Nephron progenitor cell (in vitro differentiated cells): ENCODE measurements at regions not wholly inside any gene's neighbourhood (a gene's known extent, or its start where the extent isn't known, plus 50 kb on each side); places are given as distances from the start of the nearest gene placed in this dataset.

Experiments used
- DNase-seq: peaks from one replicate; pipeline ENCODE4 v3.0.0; 2021
- H3K27ac Mint-ChIP-seq: 2 replicates; pipeline ENCODE4 v1.8.0; 2021; ENCODE audit warnings: mild to moderate bottlenecking, moderate library complexity, mixed read lengths
- H3K27me3 Mint-ChIP-seq: 2 replicates; pipeline ENCODE4 v1.8.0; 2021; ENCODE audit warnings: mild to moderate bottlenecking, low read depth, mixed read lengths; ENCODE audit not compliant: poor library complexity
- H3K36me3 Mint-ChIP-seq: 2 replicates; pipeline ENCODE4 v1.8.0; 2021; ENCODE audit warnings: low read depth, mixed read lengths
- H3K4me1 Mint-ChIP-seq: 2 replicates; pipeline ENCODE4 v1.8.0; 2021; ENCODE audit warnings: mixed read lengths
- H3K4me3 Mint-ChIP-seq: 2 replicates; pipeline ENCODE4 v1.8.0; 2021; ENCODE audit warnings: mild to moderate bottlenecking, moderate library complexity, mixed read lengths
- H3K9me3 Mint-ChIP-seq: 2 replicates; pipeline ENCODE4 v1.8.0; 2021; ENCODE audit warnings: mild to moderate bottlenecking, moderate library complexity, mixed read lengths
- TF ChIP-seq, protein P1 (sequence below): fragments of 200-600 bp; sonication (generic); IDR thresholded peaks from 2 replicates; pipeline ENCODE4 v1.5.0; 2021; ENCODE audit warnings: antibody characterized with exemption

DNA sequence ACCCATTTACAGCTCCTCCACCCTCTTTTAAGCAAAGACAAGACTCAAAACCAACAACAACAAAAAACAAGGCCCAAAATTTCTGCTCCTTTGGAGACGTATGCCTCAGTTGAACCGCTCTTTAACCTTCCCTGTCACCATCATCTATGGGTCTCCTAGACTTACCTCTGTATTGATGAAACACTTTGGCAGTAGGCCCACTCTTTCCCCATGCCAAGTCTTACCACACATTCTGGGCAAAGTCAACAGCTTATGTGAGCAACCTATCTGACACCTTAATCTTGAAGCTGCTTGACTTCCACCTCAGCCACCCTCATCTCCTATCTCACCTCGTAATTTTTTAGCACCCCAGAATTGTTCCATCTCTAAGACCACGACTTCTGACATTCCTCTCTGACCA, 99.7 kb upstream of the CXorf66 start:
- no peaks in the 10 kb centered on the region for H3K36me3 Mint-ChIP-seq
- H3K27ac Mint-ChIP-seq: no peak overlapping the region
- H3K4me1 Mint-ChIP-seq: no peaks in the 10 kb centered on the region
- no peak for DNase-seq
- H3K9me3 Mint-ChIP-seq: no peaks in the 10 kb centered on the region
- TF ChIP-seq, protein P1, sequence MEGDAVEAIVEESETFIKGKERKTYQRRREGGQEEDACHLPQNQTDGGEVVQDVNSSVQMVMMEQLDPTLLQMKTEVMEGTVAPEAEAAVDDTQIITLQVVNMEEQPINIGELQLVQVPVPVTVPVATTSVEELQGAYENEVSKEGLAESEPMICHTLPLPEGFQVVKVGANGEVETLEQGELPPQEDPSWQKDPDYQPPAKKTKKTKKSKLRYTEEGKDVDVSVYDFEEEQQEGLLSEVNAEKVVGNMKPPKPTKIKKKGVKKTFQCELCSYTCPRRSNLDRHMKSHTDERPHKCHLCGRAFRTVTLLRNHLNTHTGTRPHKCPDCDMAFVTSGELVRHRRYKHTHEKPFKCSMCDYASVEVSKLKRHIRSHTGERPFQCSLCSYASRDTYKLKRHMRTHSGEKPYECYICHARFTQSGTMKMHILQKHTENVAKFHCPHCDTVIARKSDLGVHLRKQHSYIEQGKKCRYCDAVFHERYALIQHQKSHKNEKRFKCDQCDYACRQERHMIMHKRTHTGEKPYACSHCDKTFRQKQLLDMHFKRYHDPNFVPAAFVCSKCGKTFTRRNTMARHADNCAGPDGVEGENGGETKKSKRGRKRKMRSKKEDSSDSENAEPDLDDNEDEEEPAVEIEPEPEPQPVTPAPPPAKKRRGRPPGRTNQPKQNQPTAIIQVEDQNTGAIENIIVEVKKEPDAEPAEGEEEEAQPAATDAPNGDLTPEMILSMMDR: no peak
- H3K4me3 Mint-ChIP-seq: no peak overlapping the region
- no peaks in the 10 kb centered on the region for H3K27me3 Mint-ChIP-seq

DNA sequence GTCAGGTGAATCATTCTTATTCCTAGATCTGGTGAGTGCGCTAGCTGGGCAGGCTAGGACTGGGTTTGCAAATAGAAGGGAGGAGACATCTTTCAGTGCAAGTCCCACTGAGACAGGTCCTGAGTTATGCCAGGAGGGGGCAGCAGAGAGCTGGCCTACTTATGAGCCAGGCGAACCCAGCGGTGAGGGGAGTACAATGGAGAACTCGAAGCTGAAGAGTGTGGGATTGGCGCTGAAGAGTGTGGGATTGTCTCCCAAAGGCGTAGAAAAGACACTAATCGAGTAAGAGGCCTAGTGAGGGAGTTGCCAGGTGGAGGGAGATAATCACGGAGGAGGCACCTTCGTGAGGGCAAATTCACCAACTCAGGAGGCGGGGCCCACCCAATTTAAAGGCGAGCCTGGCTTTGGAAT, 91.7 kb upstream of the CXorf66 start:
- DNase-seq: peak; percentile 88
- peaks cover 4% of the 10 kb centered on the region for H3K4me1 Mint-ChIP-seq
- H3K27me3 Mint-ChIP-seq: peaks cover 21% of the 10 kb centered on the region
- TF ChIP-seq, protein P1: peak; percentile 90
- H3K4me3 Mint-ChIP-seq: no peak overlapping the region
- no peaks in the 10 kb centered on the region for H3K9me3 Mint-ChIP-seq
- no peaks in the 10 kb centered on the region for H3K36me3 Mint-ChIP-seq
- H3K27ac Mint-ChIP-seq: no peak overlapping the region

- no peak overlapping the region for H3K4me3 Mint-ChIP-seq
Measured at GRCh38 chrX:140053846-140054245, 88.5 kb upstream of the CXorf66 start.

GRCh38 chrX:140050906-140051305, 85.6 kb upstream of the CXorf66 start:
- no peak for DNase-seq
- TF ChIP-seq, protein P1: peak; percentile 47
- no peak overlapping the region for H3K4me3 Mint-ChIP-seq
- H3K36me3 Mint-ChIP-seq: no peaks in the 10 kb centered on the region
- H3K27me3 Mint-ChIP-seq: peaks cover 10% of the 10 kb centered on the region
- H3K9me3 Mint-ChIP-seq: no peaks in the 10 kb centered on the region
- no peaks in the 10 kb centered on the region for H3K4me1 Mint-ChIP-seq
- H3K27ac Mint-ChIP-seq: no peak overlapping the region

More at GRCh38 chrX:140053846-140054245, 88.5 kb upstream of the CXorf66 start:
- no peaks in the 10 kb centered on the region for H3K36me3 Mint-ChIP-seq
- peaks cover 4% of the 10 kb centered on the region for H3K4me1 Mint-ChIP-seq
- no peak for DNase-seq
- no peak overlapping the region for H3K27ac Mint-ChIP-seq
- H3K27me3 Mint-ChIP-seq: peaks cover 21% of the 10 kb centered on the region
- no peaks in the 10 kb centered on the region for H3K9me3 Mint-ChIP-seq
- TF ChIP-seq, protein P1: no peak

- Mint-ChIP-seq H3K4me3 (no peak overlapping the region), H3K27ac (no peak overlapping the region), H3K4me1 (no peaks in the 10 kb centered on the region), H3K27me3 (peaks cover 6% of the 10 kb centered on the region), H3K9me3 (peaks cover 42% of the 10 kb centered on the region), H3K36me3 (no peaks in the 10 kb centered on the region)
- TF ChIP-seq, protein P1: no peak
- no peak for DNase-seq
Measured at GRCh38 chrX:140040386-140040785, 75.1 kb upstream of the CXorf66 start.

- Mint-ChIP-seq H3K27me3 (peaks cover 6% of the 10 kb centered on the region), H3K4me3 (no peak overlapping the region), H3K9me3 (peaks cover 46% of the 10 kb centered on the region), H3K27ac (no peak overlapping the region), H3K4me1 (no peaks in the 10 kb centered on the region), H3K36me3 (no peaks in the 10 kb centered on the region)
- DNase-seq: no peak
- TF ChIP-seq, protein P1: no peak
Measured at GRCh38 chrX:140038842-140039241, 73.5 kb upstream of the CXorf66 start.
